ENCODE measurements at regions not wholly inside any gene's neighbourhood (a gene's known extent, or its start where the extent isn't known, plus 50 kb on each side); places are given as distances from the start of the nearest gene placed in this dataset.
"Not testable (repeated sequence)": the region's sequence is repeated elsewhere in the genome, so short reads cannot be mapped to it uniquely, and the experiment has no call there.

- no peak for DNase-seq (ENCODE audit: low read depth)
Measured at GRCh38 chr13:79869326-79869725, 388.4 kb downstream of the NDFIP2 start.

- no peak for DNase-seq (ENCODE audit: low read depth)
Measured at GRCh38 chr13:79867254-79867653, 386.3 kb downstream of the NDFIP2 start.

GRCh38 chr13:79866436-79866835, 385.5 kb downstream of the NDFIP2 start:
- DNase-seq (ENCODE audit: low read depth): no peak

GRCh38 chr13:79862515-79862914, 381.6 kb downstream of the NDFIP2 start:
- no peak for DNase-seq (ENCODE audit: low read depth)

- no peak for DNase-seq (ENCODE audit: low read depth)
Measured at GRCh38 chr13:79861731-79862130, 380.8 kb downstream of the NDFIP2 start.

- DNase-seq (ENCODE audit: low read depth): no peak
Measured at GRCh38 chr13:79860791-79861190, 379.8 kb downstream of the NDFIP2 start.

- no peak for DNase-seq (ENCODE audit: low read depth)
Measured at GRCh38 chr13:79859756-79860155, 378.8 kb downstream of the NDFIP2 start.

- no peak for DNase-seq (ENCODE audit: low read depth)
Measured at GRCh38 chr13:79853251-79853650, 372.3 kb downstream of the NDFIP2 start.

- DNase-seq (ENCODE audit: low read depth): no peak
Measured at GRCh38 chr13:79851318-79851717, 370.4 kb downstream of the NDFIP2 start.

- DNase-seq (ENCODE audit: low read depth): no peak
Measured at GRCh38 chr13:79847882-79848592, 367.1 kb downstream of the NDFIP2 start.

GRCh38 chr13:79846386-79846785, 365.4 kb downstream of the NDFIP2 start:
- no peak for DNase-seq (ENCODE audit: low read depth)

GRCh38 chr13:79837741-79838450, 356.9 kb downstream of the NDFIP2 start:
- no peak for DNase-seq (ENCODE audit: low read depth)

- DNase-seq (ENCODE audit: low read depth): not testable (repeated sequence)
Measured at GRCh38 chr13:79836121-79836520, 355.2 kb downstream of the NDFIP2 start.

GRCh38 chr13:79834876-79835275, 353.9 kb downstream of the NDFIP2 start:
- no peak for DNase-seq (ENCODE audit: low read depth)

GRCh38 chr13:79833991-79834390, 353.0 kb downstream of the NDFIP2 start:
- DNase-seq (ENCODE audit: low read depth): no peak

GRCh38 chr13:79831556-79831955, 350.6 kb downstream of the NDFIP2 start:
- no peak for DNase-seq (ENCODE audit: low read depth)

GRCh38 chr13:79830945-79831344, 350.0 kb downstream of the NDFIP2 start:
- no peak for DNase-seq (ENCODE audit: low read depth)

GRCh38 chr13:79830426-79830825, 349.5 kb downstream of the NDFIP2 start:
- DNase-seq (ENCODE audit: low read depth): no peak

- DNase-seq (ENCODE audit: low read depth): no peak
Measured at GRCh38 chr13:79829880-79830279, 348.9 kb downstream of the NDFIP2 start.

GRCh38 chr13:79825959-79826358, 345.0 kb downstream of the NDFIP2 start:
- DNase-seq (ENCODE audit: low read depth): no peak

- no peak for DNase-seq (ENCODE audit: low read depth)
Measured at GRCh38 chr13:79815041-79815440, 334.1 kb downstream of the NDFIP2 start.

- no peak for DNase-seq (ENCODE audit: low read depth)
Measured at GRCh38 chr13:79812070-79812850, 331.3 kb downstream of the NDFIP2 start.

GRCh38 chr13:79811170-79811569, 330.2 kb downstream of the NDFIP2 start:
- DNase-seq (ENCODE audit: low read depth): no peak

All from stimulated activated CD8-positive, alpha-beta memory T cell treated with anti-CD3 and anti-CD28 coated beads, Interleukin-12 subunit alpha, Interleukin-12 subunit beta, amount 100 ng/mL, for 1 hour (primary cell).